OCI-LY3 (cell line): ENCODE measurements at regions not wholly inside any gene's neighbourhood (a gene's known extent, or its start where the extent isn't known, plus 50 kb on each side); places are given as distances from the start of the nearest gene placed in this dataset.

Experiments used
- H2AFZ ChIP-seq: fragments of 200-600, 300-600 bp; shearing (Covaris generic); 2 replicates; pipeline ENCODE4 v1.6.0; 2014; ENCODE audit warnings: antibody characterized with exemption, low read depth, low read length
- H3K27ac ChIP-seq: fragments of 200-600, 300-600 bp; sonication (generic); 2 replicates; pipeline ENCODE4 v1.5.1; 2014; ENCODE audit warnings: mild to moderate bottlenecking, low read length, moderate library complexity, mixed read lengths
- H3K27me3 ChIP-seq: fragments of 200-600, 300-600 bp; sonication (generic); 2 replicates; pipeline ENCODE4 v1.6.1; 2014; ENCODE audit warnings: low read depth, low read length, mixed read lengths
- H3K36me3 ChIP-seq: fragments of 200-600, 300-600 bp; sonication (generic); replicated peaks from 2 replicates; pipeline ENCODE3; 2014; ENCODE audit warnings: low read depth, low read length, mixed read lengths
- H3K4me1 ChIP-seq: fragments of 300-600, 200-600 bp; sonication (generic); 2 replicates; pipeline ENCODE4 v1.6.1; 2014; ENCODE audit warnings: low read length, mixed read lengths
- H3K4me2 ChIP-seq: fragments of 200-600, 300-600 bp; sonication (generic); 2 replicates; pipeline ENCODE4 v1.6.1; 2014; ENCODE audit warnings: low read length, mixed read lengths
- H3K4me3 ChIP-seq: fragments of 300-600, 200-600 bp; sonication (generic); 2 replicates; pipeline ENCODE4 v1.5.1; 2014; ENCODE audit warnings: antibody characterized with exemption, mild to moderate bottlenecking, low read length, moderate library complexity
- H3K79me2 ChIP-seq: fragments of 300-600, 200-600 bp; shearing (Covaris generic); 2 replicates; pipeline ENCODE4 v1.6.1; 2014; ENCODE audit warnings: mild to moderate bottlenecking, low read length, mixed read lengths
- H3K9ac ChIP-seq: fragments of 300-600, 200-600 bp; shearing (Covaris generic); 2 replicates; pipeline ENCODE4 v1.6.0; 2014; ENCODE audit warnings: mild to moderate bottlenecking, low read length, moderate library complexity
- H3K9me3 ChIP-seq: fragments of 200-600, 300-600 bp; shearing (Covaris generic); 2 replicates; pipeline ENCODE4 v1.6.1; 2014; ENCODE audit warnings: low read length, mixed read lengths; ENCODE audit not compliant: insufficient read depth
- H4K20me1 ChIP-seq: fragments of 200-600, 300-600 bp; sonication (generic); 2 replicates; pipeline ENCODE4 v1.6.1; 2016; ENCODE audit warnings: low read length, mixed read lengths; ENCODE audit not compliant: insufficient read depth
- CTCF ChIP-seq: fragments of 200-600, 300-600 bp; sonication (generic); IDR thresholded peaks from 2 replicates; pipeline ENCODE4 v1.5.1; 2014; ENCODE audit warnings: antibody characterized with exemption, low read length, low read depth
- EZH2phosphoT487 ChIP-seq: fragments of 200-600 bp; shearing (Covaris generic); IDR thresholded peaks from 2 replicates; pipeline ENCODE4 v1.6.1; 2018; ENCODE audit warnings: antibody characterized with exemption, mixed run types, low read depth

- Histone ChIP-seq H2AFZ (no peak overlapping the region), H3K79me2 (no peaks in the 10 kb centered on the region), H3K4me3 (no peak overlapping the region), H3K4me2 (peak overlapping the region; percentile 30; the same call in 1 of the 2 replicates), H3K9me3 (no peaks in the 10 kb centered on the region), H3K36me3 (no peaks in the 10 kb centered on the region), H3K9ac (no peak overlapping the region), H4K20me1 (no peaks in the 10 kb centered on the region), H3K27me3 (no peaks in the 10 kb centered on the region), H3K4me1 (no peaks in the 10 kb centered on the region), H3K27ac (no peak overlapping the region)
- TF ChIP-seq CTCF (peak; percentile 77), EZH2phosphoT487 (no peak)
Observed at GRCh38 chr7:72493850-72494661, 81.9 kb upstream of the CALN1 start.

GRCh38 chr7:72492461-72493065 lies 80.4 kb upstream of the CALN1 start:
- Histone ChIP-seq H3K9ac (no peak overlapping the region), H3K4me3 (no peak overlapping the region), H4K20me1 (no peaks in the 10 kb centered on the region), H3K36me3 (no peaks in the 10 kb centered on the region), H3K27me3 (no peaks in the 10 kb centered on the region), H3K4me2 (no peak overlapping the region), H3K4me1 (no peaks in the 10 kb centered on the region), H2AFZ (no peak overlapping the region), H3K27ac (no peak overlapping the region), H3K79me2 (no peaks in the 10 kb centered on the region), H3K9me3 (no peaks in the 10 kb centered on the region)
- TF ChIP-seq EZH2phosphoT487 (no peak), CTCF (no peak)

- no peak for TF ChIP-seq CTCF
- TF ChIP-seq EZH2phosphoT487, result no peak
- H3K79me2 ChIP-seq, result no peaks in the 10 kb centered on the region
- no peaks in the 10 kb centered on the region for H3K9me3 ChIP-seq
- no peak overlapping the region for H3K4me2 ChIP-seq
- H3K4me1 ChIP-seq, result no peaks in the 10 kb centered on the region
- H3K27ac ChIP-seq, result no peak overlapping the region
- H2AFZ ChIP-seq, result no peak overlapping the region
- no peak overlapping the region for H3K9ac ChIP-seq
- no peaks in the 10 kb centered on the region for H3K36me3 ChIP-seq
- no peaks in the 10 kb centered on the region for H4K20me1 ChIP-seq
- H3K27me3 ChIP-seq, result no peaks in the 10 kb centered on the region
- H3K4me3 ChIP-seq, result no peak overlapping the region
Observed at GRCh38 chr7:72490301-72490700, 78.2 kb upstream of the CALN1 start.

- no peak overlapping the region for H3K27ac ChIP-seq
- H3K79me2 ChIP-seq, result no peaks in the 10 kb centered on the region
- no peaks in the 10 kb centered on the region for H3K27me3 ChIP-seq
- H3K9me3 ChIP-seq, result no peaks in the 10 kb centered on the region
- H4K20me1 ChIP-seq, result no peaks in the 10 kb centered on the region
- TF ChIP-seq CTCF (no peak), EZH2phosphoT487 (no peak)
- H3K4me2 ChIP-seq, result no peak overlapping the region
- no peak overlapping the region for H3K4me3 ChIP-seq
- H2AFZ ChIP-seq, result no peak overlapping the region
- no peaks in the 10 kb centered on the region for H3K36me3 ChIP-seq
- H3K4me1 ChIP-seq, result no peaks in the 10 kb centered on the region
- no peak overlapping the region for H3K9ac ChIP-seq
Observed at GRCh38 chr7:72481934-72482333, 69.8 kb upstream of the CALN1 start.
